Activated CD4-positive, alpha-beta T cell treated with anti-CD3 and anti-CD28 coated beads for 48 hours (primary cell): ENCODE measurements at regions not wholly inside any gene's neighbourhood (a gene's known extent, or its start where the extent isn't known, plus 50 kb on each side); places are given as distances from the start of the nearest gene placed in this dataset.

Experiments used
- DNase-seq: peaks from one replicate; pipeline ENCODE4 v3.0.0-alpha.2; 2020

DNA sequence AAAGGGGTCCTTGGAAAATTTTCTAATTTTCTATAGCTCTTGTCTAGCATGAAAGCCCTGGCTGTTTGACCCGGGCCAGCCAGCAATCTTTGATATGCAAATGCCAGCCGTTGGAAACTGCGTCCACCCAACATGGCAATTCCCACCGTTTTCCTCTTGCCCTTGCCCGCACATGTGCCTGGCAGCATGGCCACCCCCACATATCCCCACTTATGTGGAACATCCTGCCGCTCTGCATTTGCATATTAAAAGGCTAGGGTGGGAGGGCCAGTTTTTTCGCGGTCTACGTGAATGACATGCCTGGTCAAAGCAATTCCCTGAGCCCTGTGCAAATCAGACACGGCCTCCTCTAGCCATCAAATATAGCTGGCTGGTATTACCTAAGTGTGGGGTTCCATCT is 110.3 kb upstream of the TDRD3 start:
- no peak for DNase-seq

DNA sequence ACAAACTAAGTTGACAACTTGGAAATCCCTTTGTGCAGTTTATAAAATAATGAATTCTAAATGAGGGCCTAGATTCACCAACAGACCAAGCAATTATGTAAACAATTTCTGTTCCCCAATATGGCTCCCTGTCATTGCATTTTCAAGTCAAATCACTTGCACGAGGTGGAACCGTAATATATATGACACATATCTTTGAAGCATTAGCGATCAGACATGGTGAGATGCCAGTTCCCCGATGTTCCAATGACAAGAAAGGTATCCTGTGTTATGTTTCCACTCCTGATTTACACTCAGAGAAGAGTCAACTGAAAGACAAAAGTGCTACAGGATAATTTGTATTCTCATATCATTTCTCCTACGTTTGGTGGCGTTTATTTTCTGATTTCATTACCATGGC is 108.5 kb upstream of the TDRD3 start:
- DNase-seq = no peak

DNA sequence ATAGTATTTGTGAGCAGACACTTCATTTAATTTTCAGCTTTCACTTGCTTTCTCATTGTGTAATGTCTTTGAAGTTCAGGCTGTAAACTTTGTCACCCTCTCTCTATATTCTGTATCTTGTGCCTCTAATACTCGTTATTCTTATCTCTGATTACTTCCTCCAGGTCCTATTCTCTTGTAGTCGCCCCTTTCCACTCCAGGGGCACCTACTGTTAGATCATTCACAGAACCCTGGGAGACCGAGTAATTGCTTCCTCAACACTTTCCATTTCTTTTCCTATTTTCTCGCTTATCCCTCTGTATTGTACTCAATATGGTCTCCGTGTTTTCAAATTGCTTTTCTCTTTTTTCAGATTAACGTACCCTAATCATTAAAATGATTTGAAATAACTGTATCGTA is 93.9 kb upstream of the TDRD3 start:
- no peak for DNase-seq

DNA sequence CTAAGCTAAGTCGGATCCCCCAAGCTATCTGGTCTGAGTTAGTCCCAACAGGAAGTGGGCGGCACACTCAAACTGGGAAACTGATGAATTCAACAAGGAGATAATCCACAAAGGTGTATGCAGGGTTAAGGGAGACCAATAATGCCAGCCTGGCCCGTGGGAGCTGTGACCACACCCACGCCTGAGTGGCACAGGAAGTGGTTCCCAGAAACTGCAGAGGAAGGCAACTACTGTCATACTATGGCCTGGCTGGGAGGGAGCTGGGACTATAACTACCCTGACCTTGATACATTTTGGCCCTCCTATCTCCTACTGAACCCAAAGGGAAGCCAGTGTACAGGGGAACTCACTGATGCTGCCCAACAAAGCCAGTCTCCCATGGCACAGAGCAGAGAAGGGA is 85.5 kb upstream of the TDRD3 start:
- no peak for DNase-seq

DNA sequence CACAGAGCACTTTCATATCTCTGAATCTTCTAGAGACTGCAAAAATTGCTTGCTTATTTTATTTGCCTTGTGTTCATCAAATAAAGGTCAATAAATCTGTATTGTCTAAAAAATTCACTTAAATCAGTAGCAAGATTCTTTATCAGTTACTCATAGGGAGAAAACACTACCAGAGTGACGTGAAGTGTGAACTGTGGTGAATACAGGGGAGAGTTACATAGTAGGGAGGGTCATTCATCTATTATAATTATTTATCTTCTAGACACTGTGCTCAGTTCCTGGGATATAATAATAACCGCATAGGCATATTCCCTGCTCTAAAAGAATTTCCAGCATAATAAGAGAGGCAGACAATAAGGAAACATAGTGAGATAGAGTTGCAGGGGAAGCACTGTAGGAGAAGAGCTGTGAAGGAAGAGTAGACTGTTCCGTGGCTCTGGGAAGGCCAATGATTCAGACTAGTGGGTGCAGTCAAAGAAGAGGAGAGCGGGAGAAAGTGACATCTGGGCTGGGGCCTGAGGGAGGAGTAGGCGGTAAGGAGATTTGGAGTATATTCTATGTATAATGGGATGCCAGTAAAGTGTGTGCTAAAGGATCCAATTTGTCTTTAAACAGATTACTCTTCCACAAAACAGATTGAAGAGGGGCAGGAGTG is 84.0 kb upstream of the TDRD3 start:
- no peak for DNase-seq

DNA sequence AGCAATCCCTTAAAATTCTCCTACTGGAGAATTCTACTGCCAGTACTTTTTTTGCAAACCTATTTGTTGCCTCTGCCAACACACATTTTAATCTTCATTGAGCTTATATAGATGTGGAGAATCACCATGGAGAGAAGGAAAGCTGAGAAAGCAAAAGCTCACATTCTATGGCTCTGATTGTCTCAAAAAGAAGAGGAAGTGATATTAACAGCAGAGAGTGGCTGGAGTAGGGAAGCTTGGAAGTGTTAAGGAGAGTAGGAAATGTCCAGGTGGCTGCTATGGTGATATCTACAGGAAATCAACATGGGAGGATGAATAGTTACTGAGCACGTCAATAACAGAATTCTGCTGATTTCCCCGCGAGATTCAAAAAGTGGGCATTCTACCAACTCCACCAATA is 78.8 kb upstream of the TDRD3 start:
- DNase-seq = no peak

DNA sequence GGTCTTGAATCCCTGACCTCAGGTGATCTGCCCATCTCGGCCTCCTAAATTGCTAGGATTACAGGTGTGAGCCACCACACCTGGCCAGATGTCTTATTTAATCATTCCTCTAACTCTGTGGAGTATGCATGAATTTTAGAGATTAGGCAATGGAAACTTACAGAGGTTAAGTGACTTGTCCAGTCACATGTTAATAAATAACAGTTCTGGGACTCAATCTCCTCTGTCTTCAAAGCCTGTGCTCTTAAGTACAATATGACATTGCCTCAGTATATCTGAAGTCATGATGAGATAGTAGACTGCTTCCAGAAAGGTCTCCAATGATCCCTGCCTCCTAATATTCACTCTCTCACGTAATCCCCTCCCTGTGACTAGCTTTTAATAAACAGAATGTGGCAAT is 72.9 kb upstream of the TDRD3 start:
- no peak for DNase-seq

DNA sequence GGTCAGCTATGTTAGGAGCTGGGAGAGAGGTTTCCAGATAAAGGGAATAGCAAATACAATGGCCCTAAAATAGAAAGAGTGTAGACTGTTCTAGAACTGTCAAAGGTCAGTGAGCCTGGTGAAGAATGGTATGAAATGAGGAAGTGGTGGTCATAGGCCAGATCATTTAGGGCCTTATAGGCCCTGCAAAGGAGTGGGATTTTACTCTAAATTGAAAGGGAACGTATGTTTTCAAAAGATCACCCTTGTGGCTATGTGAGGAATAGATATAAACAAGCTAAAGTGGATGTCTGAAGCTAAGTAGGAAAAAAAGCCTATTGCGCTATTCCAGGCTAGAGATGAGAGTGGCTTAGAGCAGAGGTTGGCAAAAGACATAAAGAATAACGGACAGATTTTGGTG is 70.7 kb upstream of the TDRD3 start:
- no peak for DNase-seq

DNA sequence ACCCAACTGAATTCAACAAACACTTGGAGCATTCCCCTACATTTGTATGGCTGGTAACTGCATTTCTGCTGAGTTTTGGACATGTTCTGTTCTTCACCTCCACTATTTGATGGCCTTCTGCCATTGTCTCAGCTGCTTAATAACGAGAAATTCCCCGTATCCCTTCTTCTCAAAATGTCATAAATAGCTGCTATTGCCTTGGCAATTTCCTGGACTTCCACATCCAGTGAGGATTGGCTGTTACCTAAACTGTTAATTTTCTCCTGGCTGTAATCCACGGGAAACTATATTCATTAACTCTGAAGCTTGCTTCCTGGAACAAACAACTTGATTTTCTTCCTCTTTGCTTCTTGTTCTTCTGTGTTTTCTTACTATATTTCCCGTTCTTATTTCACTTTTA is 69.5 kb upstream of the TDRD3 start:
- no peak for DNase-seq

DNA sequence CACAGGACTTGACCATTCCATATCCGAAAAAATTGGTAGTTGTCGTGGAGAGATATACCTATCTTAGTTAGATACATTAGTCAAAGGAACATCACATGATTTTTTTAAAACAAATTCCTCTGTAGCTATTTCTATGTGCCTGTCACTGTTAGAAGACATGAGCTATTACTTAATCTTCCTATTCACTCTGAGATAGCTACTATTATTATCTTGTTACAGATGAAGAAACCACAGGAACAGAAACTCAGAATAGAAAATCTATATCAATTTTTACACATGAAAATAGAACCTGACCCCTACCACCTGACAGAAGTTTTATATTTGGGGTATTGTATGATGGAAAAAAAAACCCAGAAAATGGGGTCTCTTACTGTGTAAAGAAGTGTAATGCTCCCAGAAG is 68.9 kb upstream of the TDRD3 start:
- no peak for DNase-seq

DNA sequence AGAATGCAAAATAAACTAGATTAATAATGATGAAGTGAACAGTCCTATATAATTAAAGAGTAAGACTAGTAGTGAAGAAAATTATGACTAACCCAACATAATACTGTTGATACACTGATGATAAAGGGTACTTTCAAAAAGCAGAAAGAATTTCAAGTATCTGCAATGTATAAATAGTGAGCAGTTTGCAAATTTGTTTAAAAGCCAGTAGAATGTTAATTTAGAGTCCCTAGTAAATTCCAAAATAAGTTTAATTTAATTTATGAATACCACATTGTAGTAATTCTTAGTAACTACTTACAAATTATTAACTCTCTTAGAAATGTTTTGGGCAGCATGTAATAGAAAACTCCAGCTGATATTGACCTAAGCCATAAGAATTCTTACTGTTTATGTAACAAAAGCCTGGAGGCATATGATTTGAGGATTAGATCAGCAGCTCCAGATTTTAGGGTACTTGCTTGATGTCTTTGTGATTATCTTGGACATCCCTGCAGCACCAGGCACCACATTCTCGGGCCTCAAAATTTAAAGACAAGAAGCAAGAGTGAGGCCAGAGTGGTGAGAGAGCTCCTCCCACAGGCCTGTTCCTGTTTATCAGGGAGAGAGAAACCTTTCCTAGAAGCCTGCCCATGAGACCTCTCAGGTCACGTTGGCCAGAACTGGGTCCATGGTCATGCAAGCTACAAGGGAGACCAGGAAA is 67.6 kb upstream of the TDRD3 start:
- peak; percentile 21 for DNase-seq

DNA sequence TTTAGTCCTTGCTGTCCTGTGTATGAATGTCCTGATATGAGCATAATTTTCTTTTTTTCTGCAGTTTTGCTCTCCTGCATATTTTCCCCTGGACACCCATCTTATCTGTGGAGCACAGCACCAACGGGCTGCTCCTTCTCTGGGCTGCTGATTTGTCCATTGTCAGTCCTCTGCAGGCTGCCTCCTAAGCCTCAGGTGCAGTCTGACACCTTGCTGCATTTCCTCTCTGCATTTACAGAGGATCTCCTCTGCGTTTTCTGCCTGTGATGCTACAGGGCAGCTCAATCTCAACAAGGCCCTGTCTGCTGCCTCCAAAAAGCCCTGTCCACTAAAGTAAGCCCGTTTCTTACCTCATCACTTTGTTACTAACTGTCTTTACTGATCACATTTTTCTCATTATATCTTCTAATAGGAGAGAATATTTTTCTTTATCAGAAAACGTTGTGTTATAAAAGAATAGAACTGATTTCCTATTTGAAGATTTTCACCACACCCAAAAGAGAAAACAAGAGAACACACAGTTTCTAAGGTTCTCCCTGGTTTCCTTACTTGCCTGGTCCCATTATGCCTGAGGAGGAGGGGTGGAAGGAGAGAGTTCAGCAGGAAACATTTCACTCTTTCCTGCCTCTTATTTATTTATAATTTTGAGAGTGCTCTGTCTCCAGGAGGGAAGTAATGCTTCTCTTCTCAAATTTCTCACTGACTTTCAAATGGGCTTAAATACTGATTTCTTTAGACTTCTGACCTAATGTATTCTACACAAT is 65.6 kb upstream of the TDRD3 start:
- DNase-seq = no peak

DNA sequence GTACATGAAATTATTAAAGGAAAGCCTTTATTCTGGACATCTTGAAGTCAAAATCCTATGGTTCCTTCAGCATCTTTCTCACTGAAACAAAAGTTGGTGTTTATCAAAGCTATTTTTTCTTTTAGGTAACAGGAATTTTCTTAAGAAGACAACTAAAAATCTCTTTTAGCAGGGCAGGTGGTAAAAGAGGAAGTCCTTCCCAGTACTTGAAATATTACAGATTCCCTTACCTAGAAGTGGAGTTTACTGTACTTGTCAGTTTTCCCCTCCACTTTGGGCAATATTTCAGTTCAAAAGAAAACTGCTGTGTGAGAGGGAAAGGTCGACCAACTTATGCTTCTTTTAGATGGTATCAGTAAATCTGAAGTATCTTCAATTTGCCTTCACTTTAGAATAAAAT is 64.3 kb upstream of the TDRD3 start:
- DNase-seq = no peak

DNA sequence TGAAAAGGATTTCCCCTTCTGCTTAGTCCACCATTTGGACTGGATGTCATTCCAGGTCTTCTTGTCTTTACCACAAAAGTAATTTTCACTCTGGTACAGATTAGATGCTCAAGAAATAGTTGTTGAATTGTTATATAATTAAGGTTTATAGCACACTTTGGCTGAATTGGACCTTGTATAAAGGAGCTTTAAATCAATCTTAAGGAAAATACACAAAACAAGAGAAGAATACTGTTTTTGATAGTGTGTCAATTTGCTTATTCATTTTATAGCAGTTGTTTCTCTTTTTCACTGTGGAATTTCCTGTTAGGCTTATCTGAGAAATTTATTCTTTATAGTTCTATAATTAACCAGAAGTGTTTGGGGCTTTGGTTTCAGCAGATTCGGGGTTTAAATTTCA is 62.7 kb upstream of the TDRD3 start:
- DNase-seq = no peak

DNA sequence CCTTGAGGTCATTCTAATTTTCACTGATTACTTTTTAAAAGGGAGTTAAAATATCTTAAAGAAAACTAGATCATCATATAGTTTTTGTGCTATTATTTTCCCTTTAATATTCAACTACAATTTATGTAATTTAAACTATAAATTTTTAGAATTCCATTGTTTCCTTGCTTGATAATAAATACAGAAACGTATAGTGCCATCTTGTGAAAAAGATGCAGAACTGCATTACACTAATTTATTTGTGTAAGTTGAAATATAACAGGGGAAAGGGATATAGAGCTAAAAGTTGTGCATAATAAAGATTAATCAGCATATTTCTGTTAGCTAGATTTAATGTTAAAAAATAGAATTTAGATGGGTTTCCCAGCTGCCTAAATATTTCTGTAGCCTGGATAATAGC is 61.5 kb upstream of the TDRD3 start:
- DNase-seq = no peak

DNA sequence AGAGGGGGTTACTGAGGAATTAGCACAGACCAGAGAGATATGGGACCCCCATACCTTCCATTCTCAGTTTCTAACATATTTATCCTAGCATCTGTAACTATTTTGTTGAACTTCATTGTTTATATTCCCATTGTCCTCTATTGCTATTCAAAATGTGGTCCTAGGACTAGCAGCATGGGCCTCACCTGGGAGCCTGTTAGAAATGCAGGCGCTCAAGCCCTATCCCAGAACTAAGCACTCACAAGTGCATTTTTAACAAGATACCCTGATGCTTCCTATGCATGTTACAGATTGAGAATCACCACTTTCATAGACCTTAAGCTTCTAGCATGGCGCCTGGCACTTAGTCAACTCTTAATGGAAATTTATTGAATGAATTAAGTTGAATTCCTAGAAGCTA is 58.3 kb upstream of the TDRD3 start:
- no peak for DNase-seq

DNA sequence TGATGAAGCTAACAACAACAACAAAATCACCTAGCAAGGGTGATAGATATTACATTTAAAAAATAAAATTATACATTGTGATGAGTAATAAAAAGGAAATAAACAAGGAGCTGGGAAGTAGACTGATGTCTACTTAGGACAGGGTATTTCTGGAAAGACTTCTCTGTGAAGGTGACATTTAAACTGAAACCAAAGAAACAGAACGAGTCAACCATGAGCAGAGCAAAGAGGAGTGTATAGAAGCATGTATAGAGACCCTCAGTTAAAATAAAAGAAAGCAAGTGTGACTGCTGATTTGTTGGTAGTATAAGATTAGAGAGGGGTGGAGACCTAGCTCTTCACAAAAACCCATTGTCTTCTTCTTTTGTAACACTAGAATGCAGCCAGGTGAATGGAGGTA is 53.0 kb upstream of the TDRD3 start:
- DNase-seq = no peak

DNA sequence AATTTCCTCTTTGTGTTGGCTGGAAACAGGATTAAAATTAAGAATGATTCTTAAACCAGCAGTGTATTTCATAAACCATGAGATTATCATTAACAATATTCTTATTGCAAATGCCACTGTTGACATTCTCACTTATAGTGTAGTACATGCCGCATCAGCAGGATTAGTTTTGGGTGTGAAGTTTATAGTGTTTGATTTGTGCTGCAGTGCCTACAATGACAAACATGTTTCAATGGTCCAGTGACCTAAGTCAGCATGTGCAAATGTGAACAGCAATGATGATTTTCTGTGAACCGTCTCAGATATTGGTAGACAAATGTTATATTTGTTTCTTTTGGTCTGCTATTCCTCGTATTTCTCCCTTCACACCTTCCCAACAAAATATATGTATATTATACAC is 49.8 kb upstream of the TDRD3 start:
- no peak for DNase-seq
